NCI-H1930 (cell line): ENCODE measurements at regions not wholly inside any gene's neighbourhood (a gene's known extent, or its start where the extent isn't known, plus 50 kb on each side); places are given as distances from the start of the nearest gene placed in this dataset.

Experiments
- DNase-seq, 2 experiments: peaks; one replicate each; lab custom pipeline; 2025; lab: John Stamatoyannopoulos, UW

DNA sequence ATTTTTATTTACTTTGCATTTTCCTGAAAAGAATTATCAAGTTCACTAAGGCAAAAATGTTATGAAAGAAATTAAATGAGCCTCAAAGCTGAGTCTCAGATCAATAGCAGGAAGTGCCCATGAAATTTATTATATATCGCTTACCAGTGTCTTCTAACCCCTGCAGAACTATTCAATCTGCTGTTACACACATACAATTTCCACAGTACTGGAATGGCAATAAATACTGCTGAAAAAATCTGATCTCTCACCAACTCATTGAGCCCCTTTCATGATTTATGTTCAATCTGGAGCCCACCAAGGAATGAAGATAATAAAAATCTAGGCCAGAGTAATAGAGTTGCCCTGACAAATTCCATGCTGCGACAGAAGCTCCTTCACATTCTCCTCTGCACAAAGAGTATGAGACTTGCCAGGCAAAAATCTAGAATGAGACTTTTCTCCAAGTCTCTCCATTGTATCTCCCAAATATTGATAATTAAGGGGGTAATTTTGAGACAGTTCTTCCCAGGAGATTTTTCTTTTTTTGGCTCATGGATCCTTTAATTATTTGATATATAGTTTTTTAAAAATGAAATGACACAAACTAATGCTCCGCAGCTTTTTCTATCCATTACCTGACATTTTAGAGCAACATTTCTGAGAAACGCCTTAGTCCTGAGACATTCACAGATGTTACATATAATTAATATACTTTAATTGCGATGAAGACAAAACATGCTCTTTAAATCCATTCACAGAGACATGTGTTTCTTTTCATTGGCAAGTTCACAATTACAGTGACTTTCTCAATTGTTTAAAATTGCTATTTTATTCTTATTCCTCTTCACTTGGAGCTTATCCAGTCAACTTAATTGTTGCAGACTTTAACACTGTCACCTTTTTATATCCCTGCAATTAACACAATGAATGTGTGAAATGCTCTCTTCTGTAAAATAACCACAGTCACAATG is 1020.4 kb downstream of the CBLN2 start:
- DNase-seq: no peak

DNA sequence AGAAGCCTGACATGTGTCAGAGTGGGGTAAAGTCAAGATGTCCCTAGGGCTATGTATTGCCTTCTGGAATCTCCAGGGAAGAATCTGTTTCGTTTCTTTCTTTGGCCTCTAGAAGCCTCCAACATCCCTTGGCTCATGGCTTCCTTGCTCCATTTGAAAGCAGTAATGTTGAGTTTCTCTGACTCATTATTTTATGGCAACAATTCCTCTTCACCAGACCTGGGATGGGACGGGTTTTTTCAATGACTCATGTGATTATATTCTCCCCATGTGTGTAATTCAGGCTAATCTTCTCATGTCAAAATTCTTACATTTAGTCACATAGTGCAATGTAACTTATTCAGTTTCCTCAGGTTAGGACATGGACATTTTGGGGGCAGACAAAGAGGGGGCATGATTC is 1038.6 kb downstream of the CBLN2 start:
- DNase-seq: no peak

DNA sequence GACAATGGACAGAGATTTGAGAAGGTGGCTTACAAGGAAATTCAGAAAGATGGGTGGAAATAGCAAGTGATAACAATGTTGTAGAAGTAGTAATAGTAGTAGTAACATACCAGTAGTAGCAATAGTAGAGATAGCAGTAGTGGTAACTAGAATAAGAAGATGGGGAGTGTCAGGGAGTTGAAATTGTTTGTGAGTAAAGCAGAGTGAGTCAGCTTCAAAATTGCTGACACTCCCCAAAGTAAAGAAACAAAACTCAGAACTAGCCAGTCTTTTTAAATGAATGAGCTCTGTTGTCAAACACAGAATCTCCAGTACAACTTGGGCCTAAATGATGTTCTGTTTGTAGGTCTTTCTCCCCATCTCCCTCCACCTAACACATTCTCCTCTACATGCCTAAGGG is 1040.9 kb downstream of the CBLN2 start:
- DNase-seq: no peak

DNA sequence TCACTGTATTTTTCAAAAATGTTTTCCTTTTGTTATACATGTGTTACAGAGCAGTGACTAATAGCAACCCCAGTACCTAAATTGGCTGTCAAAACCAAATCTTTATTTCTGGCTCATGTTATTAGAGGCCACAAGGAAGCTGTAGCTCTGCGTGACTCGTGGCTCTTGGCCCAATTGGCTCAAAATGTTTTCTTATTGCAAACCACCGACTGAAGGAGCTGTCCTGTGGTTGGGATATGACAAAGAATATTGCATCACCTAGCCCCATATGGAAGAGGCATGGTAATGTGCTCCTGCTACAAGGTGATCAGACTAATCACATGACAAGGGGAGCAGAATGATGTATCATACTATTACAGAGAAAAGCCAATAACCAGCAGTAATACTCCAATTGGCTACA is 1058.5 kb downstream of the CBLN2 start:
- no peak for DNase-seq

DNA sequence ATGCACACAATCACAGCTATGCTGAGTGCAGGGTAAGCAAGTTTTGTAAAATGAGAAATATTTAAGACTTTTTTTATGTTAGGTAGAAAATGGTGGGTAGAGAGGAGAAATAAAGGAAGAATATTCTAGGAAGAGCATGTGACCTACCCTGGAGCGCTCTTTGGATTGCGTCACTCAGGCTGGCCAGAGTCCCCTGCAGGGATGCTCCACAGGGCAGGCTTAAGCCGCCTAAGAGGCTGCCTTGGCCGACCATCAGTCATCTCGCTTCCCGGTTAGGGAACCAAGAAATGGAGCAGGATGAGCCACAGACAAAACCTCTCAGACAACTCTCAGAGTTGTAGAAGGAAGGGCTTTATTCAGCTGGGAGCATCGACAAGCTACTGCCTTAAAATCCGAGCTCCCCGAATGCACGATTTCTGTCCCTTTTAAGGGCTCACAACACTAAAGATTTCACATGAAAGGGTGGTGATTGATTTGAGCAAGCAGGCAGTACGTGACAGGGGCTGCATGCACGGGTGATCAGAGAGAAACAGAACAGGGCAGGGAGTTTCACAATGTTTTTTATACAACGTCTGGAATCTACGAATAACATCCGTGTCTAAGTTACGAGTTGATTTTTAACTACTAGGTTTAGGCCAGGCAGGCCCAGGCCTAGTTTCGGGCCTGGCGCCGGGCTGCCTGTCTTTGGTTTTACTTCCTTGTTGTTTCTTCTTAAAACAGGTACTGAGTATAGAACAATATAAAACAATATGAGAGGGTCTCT is 1072.0 kb downstream of the CBLN2 start:
- no peak for DNase-seq

DNA sequence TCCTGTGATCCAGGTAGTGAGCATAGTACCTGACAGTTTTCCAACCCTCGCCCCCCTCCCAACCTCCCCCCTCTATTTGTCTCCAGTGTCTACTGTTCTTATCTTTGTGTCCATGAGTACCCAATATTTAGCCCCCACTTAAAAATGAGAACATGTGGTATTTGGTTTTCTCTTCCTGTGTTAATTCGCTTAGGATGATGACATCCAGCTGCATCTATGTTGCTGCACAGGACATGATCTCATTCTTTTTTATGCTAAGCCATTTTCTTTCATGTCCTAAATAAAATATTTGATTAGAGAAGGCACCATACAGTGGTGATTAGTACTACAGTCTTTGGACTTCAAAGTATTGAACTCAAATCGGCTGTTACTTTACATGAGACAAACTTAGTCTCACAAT is 1087.9 kb downstream of the CBLN2 start:
- DNase-seq: no peak

DNA sequence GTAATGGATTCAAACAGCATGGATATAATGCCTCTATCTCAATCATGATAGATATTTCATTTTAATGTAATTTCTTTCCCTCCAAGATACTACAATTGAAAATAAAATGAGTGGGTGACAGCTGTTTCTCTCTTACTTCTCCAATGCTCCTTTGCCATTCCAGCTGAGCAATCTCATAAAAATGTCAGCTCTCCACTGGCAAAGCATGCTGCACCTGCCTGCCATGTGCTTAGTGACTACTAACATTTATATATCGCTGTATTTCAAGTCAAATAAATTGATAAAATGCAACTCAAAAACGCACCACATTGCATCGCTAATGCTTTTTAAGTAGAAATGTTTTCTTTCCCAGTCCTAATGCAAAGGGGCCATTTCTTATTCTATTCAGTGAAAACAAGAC is 1093.9 kb downstream of the CBLN2 start:
- peak; percentile 64 to 72 for DNase-seq

DNA sequence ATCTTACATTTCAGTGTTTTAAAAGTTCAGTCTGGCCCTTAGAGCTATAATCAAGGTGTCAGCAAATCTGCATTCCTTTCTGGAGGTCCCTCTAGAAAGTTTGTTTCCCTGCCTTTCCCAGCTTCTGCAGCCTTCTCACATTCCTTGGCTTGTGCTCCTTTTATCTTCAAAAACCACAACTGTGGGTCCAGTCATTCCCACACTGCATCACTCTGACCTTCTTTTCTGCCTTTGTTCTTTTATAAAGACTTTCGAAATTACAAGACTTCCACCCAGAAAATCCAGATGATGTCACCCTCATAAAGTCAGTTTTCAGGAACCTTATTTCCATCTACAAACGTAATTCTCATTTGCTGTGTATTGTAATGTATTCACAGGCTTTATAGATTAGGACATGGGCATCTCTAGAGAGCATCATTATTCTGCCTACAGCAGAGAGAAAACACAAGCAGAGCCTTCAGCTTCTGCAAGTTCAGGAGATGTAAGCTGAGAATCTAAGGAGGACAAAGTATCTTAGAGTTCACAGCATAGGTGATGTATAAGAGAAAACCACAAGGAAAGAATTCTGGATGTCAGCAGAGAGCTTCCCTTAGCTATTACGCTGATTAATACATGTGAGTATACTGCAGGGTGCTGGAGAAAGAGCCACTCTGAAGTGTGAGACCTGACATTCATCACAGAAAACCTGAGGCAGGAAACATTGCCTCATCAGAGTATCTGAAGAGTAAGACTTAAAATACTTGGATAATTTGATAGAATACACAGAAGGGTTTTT is 1100.2 kb downstream of the CBLN2 start:
- DNase-seq: no peak

DNA sequence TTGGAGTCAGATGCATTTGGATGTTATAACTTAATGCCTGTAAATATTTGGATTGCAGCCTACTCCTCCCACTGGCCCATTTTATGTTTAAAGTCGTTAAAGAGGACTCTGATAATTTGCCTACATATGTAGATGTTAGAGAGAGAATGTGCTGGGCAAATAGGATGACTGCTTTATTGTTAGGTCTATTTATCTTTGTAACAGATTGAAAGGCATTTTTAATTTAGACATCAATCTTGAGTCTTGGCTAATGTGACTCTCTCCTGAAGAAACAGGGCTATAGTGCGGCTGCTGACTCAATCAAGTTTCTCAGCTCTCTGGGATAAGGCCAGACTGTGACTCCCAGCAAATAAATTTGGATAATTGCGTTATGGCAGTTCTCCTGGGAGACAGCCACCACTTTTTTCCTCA is 1101.4 kb downstream of the CBLN2 start:
- DNase-seq: peak; percentile 15 to 37

DNA sequence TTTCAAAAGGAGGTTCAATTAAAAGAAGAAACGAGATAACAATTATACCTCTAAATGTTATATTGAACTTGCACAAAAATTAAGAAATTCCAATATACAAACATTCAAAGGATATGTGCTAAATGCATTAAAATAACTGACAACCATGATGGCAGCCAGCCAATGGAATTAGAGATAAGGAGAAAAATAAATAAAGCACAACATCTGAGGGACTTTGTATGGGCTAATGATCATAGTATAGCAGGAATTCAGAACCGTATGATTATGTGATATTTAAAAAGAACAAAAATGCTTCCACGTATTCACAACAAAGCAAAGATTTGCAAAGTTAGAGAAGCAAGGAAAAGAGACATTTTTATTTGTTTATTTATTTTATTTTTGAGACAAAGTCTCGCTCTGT is 1103.0 kb downstream of the CBLN2 start:
- no peak for DNase-seq

DNA sequence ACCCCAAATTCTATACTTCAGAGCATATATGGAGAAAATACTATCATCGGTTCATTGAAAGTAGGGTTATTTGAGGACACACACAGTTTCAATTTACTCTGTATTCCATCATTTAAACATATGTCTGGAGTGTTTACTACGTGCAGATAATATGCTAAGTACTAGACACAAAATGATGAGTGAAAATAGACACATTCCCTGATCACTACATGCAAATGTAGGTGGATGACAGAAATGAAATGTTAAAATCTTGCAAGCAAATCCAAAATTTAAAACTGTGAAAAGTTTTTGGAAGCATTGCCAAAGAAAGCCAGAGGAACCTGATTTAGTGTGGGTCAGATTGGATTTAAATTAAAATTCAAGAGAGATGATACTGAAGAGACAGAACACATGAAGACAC is 1106.6 kb downstream of the CBLN2 start:
- DNase-seq: no peak

DNA sequence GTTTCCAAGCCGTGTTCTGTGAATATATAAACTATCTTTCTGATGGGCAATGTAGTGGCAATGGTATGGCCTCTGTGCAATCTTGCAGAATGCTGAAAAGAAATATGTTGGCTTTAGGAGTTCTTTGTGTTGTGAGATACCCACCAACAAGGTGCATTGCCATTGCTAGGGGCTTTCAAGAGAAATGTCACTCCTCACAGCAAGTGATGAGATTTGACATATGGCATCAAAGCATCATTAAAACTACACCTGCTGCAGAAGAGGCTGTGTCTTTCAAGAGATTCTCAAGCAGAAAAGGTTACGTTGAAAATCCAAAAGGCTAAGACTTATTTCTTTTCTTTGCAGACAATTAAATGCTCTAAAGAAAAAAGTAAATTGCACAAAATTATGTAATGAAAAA is 1110.8 kb downstream of the CBLN2 start:
- DNase-seq: no peak

DNA sequence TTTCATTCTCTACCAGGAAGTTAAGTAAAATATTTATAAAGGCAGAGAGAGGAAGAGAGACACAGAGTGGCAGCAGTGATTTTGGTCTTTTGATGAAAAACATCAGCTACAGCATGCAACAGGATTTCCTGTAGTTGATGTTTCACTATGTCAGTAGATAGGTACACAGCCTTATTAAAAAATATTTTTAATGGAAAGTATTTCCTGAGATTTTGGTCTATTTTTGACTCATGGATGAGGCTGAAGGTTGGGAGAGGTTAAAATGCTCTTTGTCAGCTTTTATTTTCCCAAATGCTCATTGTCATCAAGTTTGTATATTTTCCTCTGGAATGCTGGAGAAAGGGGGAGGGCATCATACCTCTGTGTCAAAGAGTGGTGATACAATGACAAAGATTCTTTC is 1112.5 kb downstream of the CBLN2 start:
- no peak for DNase-seq

DNA sequence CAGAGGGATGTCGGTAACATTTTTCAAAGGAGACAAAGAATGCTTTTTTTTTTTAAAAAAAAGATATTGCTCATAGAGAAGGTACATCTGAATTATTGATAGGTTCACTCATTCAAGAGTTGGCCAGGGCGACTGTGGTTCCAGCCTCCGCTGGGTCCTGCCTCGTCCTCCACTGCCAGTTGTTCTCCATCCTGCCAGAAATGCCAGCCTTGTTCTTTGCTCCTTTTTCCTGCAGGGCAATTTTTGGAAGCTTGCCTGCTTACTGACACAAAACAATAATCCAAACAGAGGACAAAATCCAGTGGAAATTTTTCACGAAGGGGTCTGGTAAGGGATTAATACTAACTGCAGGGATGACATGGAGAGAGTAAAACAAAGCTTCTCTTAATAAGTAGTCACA is 1113.0 kb downstream of the CBLN2 start:
- DNase-seq: no peak

DNA sequence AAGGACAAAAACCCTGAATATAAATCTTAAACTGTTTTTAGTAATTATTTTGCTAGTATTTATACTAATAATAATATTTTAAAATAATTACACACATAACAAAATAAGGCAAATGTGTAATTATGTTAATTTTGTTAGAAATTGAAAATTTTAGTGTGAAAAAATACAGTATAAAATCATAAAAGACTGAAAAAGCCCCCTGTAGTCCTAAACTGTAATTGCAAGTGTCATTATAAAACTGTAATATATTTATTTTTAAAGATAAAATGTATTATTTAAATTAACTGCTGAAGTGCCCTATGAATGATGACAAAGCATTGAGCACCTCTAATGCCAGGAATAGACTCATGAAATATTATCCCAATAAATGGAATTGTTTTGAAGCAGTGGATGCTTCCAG is 1117.7 kb downstream of the CBLN2 start:
- no peak for DNase-seq

DNA sequence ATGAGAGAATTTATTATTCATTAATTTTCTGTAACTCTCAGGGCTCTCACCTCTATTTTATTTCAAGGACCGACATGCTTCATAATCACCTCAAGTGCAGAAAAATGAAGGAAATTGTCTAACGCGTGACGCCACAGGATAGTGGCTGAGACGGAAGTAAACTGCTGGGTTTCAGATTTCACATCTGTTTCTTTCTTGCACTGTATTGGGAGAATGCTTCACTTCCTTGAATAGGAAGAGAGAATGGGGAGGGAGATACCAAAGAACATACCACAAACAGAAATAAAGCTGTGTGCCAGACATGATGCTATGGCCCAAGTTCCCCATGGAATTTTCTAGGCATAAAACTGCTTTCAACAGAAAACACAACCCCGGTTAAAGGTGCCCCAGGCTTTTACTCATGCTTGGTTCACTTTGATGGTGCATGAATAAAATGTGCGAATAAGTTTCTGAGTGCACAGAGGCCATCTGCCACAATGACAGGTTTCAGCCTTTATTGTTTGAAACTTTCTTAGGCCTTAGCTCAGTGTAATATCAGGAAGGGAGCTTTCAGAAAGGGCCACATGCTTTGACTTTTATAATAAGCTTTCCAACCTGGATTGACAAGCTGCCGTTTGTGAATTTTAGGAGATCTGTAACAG is 1116.4 kb downstream of the SOCS6 start:
- no peak for DNase-seq

DNA sequence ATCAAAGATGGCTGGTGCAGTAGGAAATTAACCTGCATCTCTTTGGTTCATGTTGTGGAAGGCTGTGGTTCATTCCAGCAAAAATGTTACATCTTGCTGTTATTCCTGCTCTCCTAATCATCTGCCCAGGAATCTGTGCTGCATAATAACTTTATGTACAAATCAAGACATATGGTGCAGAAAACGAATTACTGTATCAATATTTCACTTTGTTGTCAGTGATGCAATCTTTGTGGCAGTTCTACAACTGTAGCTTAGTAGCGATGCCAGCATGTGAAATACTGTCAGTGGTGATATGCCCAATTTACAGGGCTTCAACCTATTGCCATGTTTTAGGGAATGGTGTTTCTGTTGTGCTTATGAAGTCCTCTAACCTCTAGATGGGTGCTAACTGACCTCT is 1114.7 kb downstream of the SOCS6 start:
- no peak for DNase-seq

DNA sequence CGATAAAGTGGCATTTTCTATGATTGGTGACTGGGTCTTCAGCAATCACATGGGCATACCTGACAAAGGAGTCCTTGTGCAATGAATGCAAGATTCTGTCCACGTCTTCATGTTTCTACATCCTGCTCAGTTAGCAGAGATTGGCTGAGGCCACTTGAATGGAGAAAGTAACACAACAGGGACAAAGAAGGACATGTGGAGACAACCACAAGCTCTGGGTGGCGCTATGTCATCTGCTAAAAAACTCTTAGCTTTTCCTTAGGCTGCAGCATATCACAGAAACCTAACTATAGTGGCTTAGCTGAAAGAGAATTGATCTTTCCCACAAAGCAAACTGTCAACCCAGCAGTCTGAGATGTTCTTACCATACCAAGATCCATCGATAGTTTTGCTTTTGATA is 1109.7 kb downstream of the SOCS6 start:
- DNase-seq: no peak

DNA sequence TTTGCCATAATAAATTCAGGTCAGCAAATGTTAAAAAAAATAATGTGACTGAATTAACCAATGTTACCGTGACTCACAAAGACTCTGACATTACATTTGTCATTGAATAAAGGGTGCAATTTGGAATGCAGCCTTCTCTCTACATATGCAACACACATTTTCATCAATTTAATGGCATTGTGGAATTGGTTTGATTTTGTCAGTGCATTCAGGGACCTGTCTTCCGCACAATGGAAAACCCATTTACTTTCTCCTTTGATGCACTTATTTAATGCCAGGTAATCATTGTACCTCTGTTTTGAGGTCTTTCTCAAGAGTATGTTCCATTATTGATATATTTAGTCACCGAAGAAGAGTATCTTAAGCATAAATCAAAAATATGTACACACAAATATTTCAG is 1099.3 kb downstream of the SOCS6 start:
- DNase-seq: no peak

DNA sequence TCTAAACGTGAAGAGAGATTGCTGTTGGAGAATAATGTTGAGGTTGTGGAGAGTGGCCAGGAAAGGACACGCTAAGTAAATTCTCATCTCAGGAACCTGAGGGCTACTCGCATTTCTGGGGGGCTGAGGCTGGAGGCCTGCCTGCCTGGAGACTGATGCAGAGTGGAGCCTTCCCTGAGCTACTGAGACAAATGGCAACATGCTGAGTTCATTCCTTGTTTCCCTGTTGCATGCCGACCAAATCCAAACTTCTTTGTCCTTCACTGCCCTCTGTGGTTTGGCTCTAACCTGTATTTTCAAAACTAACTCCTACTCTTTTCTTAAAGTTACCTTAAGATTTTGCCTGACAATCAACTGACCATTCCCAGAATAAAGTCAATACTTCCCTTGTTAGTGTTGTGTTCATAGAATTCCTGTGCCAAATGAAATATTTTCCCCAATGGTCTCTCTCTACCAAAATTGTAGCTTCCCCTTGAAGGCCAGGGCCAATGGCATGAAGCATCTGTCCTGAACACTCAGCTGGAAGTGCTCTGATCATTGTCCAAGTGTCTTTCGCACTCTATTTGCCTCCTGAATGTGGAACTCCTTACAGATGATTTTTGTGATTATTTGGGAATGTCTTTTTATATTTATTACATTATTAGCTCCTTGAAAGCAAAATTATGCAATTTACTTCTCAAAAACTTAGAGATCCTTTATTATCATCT is 1085.6 kb downstream of the SOCS6 start:
- no peak for DNase-seq

DNA sequence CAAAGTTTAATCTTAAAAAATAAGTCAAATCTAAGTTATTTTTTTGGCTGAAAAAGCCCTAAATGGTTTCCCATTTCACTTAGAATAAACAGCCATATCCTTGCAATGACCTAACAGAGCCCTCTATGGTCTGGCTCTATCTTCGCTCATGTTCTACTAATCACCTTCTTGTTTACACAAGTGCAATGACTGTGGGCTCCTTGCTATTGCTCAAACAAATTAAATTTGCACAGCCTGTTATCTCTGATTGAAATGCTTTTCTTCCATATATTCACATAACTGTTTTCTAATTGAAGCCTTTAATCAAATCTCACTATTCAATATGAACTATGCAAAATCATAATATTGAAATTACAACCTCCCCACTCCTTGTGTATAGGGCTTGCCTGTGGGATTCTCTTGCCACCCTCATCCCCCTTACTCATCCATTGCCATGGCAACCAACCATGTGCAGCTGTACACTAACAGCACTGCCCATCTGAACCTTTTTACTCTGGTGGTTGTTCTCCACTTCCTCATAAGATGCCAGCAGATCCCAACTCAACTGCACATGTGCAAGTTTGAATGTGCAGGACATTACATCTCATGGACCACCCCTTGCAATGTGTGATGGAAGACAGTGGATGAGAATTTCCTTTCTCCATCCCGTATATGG is 1083.2 kb downstream of the SOCS6 start:
- no peak for DNase-seq
